GM23338 (cell line): ENCODE measurements at regions not wholly inside any gene's neighbourhood (a gene's known extent, or its start where the extent isn't known, plus 50 kb on each side); places are given as distances from the start of the nearest gene placed in this dataset.
"Not testable (repeated sequence)": the region's sequence is repeated elsewhere in the genome, so short reads cannot be mapped to it uniquely, and the experiment has no call there.

ENCODE experiments used
- ATAC-seq: fragments of 200-7000 bp; cut with Tn5 transposase; 3 replicates; pipeline ENCODE4 v1.9.1; 2020
- DNase-seq: peaks from one replicate; pipeline ENCODE4 v3.0.0-alpha.2; 2015; ENCODE audit warnings: low spot score
- H2AFZ ChIP-seq: fragments of 200-600 bp; sonication (generic); 2 replicates; pipeline ENCODE4 v1.8.0; 2016; ENCODE audit warnings: antibody characterized with exemption, mild to moderate bottlenecking, moderate library complexity
- H3F3A ChIP-seq: fragments of 200-600 bp; sonication (generic); replicated peaks from 2 replicates; pipeline ENCODE4 v1.8.0; 2017; ENCODE audit warnings: antibody characterized with exemption, mixed run types, low read depth
- H3K27ac ChIP-seq: fragments of 200-600 bp; sonication (generic); 2 replicates; pipeline ENCODE4 v1.6.1; 2016; ENCODE audit warnings: low read depth
- H3K27me3 ChIP-seq: fragments of 200-600 bp; sonication (generic); 2 replicates; pipeline ENCODE4 v1.8.0; 2016; ENCODE audit warnings: mild to moderate bottlenecking, mixed run types, moderate library complexity; ENCODE audit not compliant: insufficient read depth
- H3K36me3 ChIP-seq: fragments of 200-600 bp; sonication (generic); 2 replicates; pipeline ENCODE4 v1.8.0; 2016; ENCODE audit warnings: mild to moderate bottlenecking; ENCODE audit not compliant: insufficient read depth
- H3K4me1 ChIP-seq: fragments of 200-600 bp; sonication (generic); 2 replicates; pipeline ENCODE4 v1.8.0; 2016; ENCODE audit warnings: mild to moderate bottlenecking, moderate library complexity; ENCODE audit not compliant: insufficient read depth
- H3K4me2 ChIP-seq: fragments of 200-600 bp; sonication (generic); 2 replicates; pipeline ENCODE4 v1.7.1; 2017; ENCODE audit warnings: mixed run types
- H3K4me3 ChIP-seq: fragments of 200-600 bp; sonication (generic); 2 replicates; pipeline ENCODE4 v1.6.1; 2016; ENCODE audit warnings: mixed run types
- H3K79me2 ChIP-seq: fragments of 200-600 bp; sonication (generic); replicated peaks from 2 replicates; pipeline ENCODE4 v1.8.0; 2017; ENCODE audit warnings: mild to moderate bottlenecking; ENCODE audit not compliant: insufficient read depth
- H3K9me2 ChIP-seq: fragments of 200-600 bp; sonication (generic); 2 replicates; pipeline ENCODE4 v1.8.0; 2017; ENCODE audit not compliant: insufficient read depth
- H4K20me1 ChIP-seq: fragments of 200-600 bp; sonication (generic); replicated peaks from 2 replicates; pipeline ENCODE4 v1.8.0; 2017; ENCODE audit warnings: mild to moderate bottlenecking; ENCODE audit not compliant: insufficient read depth
- H3K27ac Mint-ChIP-seq: 2 replicates; pipeline ENCODE4 v1.8.0; 2020; ENCODE audit warnings: inconsistent platforms, mild to moderate bottlenecking, moderate library complexity, mixed read lengths
- H3K27me3 Mint-ChIP-seq: 3 replicates; pipeline ENCODE4 v1.8.0; 2022; ENCODE audit warnings: low read depth, mild to moderate bottlenecking, moderate library complexity, mixed read lengths, inconsistent platforms; ENCODE audit not compliant: insufficient read depth, poor library complexity
- H3K36me3 Mint-ChIP-seq: 3 replicates; pipeline ENCODE4 v1.8.0; 2021; ENCODE audit warnings: low read depth, mild to moderate bottlenecking, inconsistent platforms, moderate library complexity, mixed read lengths
- H3K4me1 Mint-ChIP-seq: 3 replicates; pipeline ENCODE4 v1.8.0; 2020; ENCODE audit warnings: mild to moderate bottlenecking, inconsistent platforms, mixed read lengths
- H3K4me3 Mint-ChIP-seq: 3 replicates; pipeline ENCODE4 v1.8.0; 2021; ENCODE audit warnings: moderate library complexity, mild to moderate bottlenecking, inconsistent platforms, mixed read lengths
- H3K9me3 Mint-ChIP-seq: 3 replicates; pipeline ENCODE4 v1.8.0; 2020; ENCODE audit warnings: moderate library complexity, mild to moderate bottlenecking, inconsistent platforms, mixed read lengths
- EZH2phosphoT487 ChIP-seq: fragments of 200-600 bp; sonication (generic); IDR thresholded peaks from one replicate; pipeline ENCODE4 v1.8.1; 2018; ENCODE audit warnings: antibody characterized with exemption; ENCODE audit not compliant: unreplicated experiment
- NANOG ChIP-seq: IDR thresholded peaks from 2 replicates; pipeline ENCODE4 v1.6.1; 2016; ENCODE audit warnings: antibody characterized with exemption, borderline replicate concordance
- STAT1 ChIP-seq: IDR thresholded peaks from one replicate; pipeline ENCODE4 v1.6.1; 2016; ENCODE audit warnings: antibody characterized with exemption; ENCODE audit not compliant: unreplicated experiment
- TF ChIP-seq, protein P1 (sequence below), 2 experiments: fragments of 200-600 bp in 1 of 2; sonication (generic) in 1 of 2; conservative IDR thresholded peaks; 2 replicates each; pipeline versions ENCODE4 v1.5.1 to v1.6.1; 2016 to 2017; ENCODE audit warnings: antibody characterized with exemption in 2 of 2, low read depth in 2 of 2, mild to moderate bottlenecking in 2 of 2, moderate library complexity in 1 of 2

DNA sequence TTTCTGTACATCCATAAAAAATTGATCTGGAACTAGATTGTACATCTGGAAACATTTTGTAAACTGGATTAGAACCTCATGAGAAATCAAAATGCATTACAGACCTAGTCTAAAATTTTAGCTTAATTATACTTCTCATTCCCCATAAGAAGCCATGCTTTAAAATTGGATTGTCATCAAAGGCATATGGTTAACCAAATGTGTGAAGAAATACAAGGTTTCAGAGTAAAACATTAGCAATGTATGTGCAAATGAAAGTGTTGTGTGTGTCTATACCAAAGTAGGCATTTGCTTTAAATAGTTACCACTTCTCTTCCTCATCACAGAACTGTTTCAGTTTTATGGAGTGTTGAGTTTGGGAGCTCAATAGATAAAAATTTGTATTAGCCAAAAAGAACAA is 968.7 kb downstream of the EPHA3 start:
- H3K27me3 ChIP-seq = no peaks in the 10 kb centered on the region
- no peak overlapping the region for H2AFZ ChIP-seq
- TF ChIP-seq, protein P1, sequence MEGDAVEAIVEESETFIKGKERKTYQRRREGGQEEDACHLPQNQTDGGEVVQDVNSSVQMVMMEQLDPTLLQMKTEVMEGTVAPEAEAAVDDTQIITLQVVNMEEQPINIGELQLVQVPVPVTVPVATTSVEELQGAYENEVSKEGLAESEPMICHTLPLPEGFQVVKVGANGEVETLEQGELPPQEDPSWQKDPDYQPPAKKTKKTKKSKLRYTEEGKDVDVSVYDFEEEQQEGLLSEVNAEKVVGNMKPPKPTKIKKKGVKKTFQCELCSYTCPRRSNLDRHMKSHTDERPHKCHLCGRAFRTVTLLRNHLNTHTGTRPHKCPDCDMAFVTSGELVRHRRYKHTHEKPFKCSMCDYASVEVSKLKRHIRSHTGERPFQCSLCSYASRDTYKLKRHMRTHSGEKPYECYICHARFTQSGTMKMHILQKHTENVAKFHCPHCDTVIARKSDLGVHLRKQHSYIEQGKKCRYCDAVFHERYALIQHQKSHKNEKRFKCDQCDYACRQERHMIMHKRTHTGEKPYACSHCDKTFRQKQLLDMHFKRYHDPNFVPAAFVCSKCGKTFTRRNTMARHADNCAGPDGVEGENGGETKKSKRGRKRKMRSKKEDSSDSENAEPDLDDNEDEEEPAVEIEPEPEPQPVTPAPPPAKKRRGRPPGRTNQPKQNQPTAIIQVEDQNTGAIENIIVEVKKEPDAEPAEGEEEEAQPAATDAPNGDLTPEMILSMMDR (conservative IDR thresholded peaks at IDR 0.05; ENCODE audit: low read depth in 2 of 2) = no peak
- TF ChIP-seq STAT1 = no peak
- H3F3A ChIP-seq = no peaks in the 10 kb centered on the region
- H3K36me3 ChIP-seq = no peaks in the 10 kb centered on the region; the same call in 1 of the 2 replicates
- H3K79me2 ChIP-seq = no peaks in the 10 kb centered on the region
- Mint-ChIP-seq H3K36me3 (peaks cover 22% of the 10 kb centered on the region), H3K27me3 (peaks cover 2% of the 10 kb centered on the region), H3K4me1 (peaks cover 13% of the 10 kb centered on the region; the same call in 2 of the 3 replicates), H3K4me3 (no peak overlapping the region), H3K27ac (no peak overlapping the region), H3K9me3 (peaks cover 22% of the 10 kb centered on the region)
- H3K27ac ChIP-seq = no peak overlapping the region
- DNase-seq (no peak), ATAC-seq (no peak)
- H3K4me2 ChIP-seq = no peak overlapping the region
- H3K9me2 ChIP-seq = no peaks in the 10 kb centered on the region; the same call in 1 of the 2 replicates
- no peaks in the 10 kb centered on the region for H4K20me1 ChIP-seq
- no peak overlapping the region for H3K4me3 ChIP-seq
- H3K4me1 ChIP-seq = peaks cover 9% of the 10 kb centered on the region

GRCh38 chr3:90080988-90081387 is 973.6 kb downstream of the EPHA3 start:
- H3K9me2 ChIP-seq = no peaks in the 10 kb centered on the region; the same call in 1 of the 2 replicates
- no peak overlapping the region for H3K4me3 ChIP-seq
- H3K27me3 Mint-ChIP-seq = peaks cover 3% of the 10 kb centered on the region
- no peaks in the 10 kb centered on the region for H3K9me3 Mint-ChIP-seq
- H3K36me3 Mint-ChIP-seq = no peaks in the 10 kb centered on the region
- H3K4me2 ChIP-seq = peak overlapping the region; percentile 61
- ATAC-seq = no peak; the same call in 2 of the 3 replicates
- DNase-seq = peak; percentile 60
- no peak overlapping the region for H3K27ac Mint-ChIP-seq
- H4K20me1 ChIP-seq = no peaks in the 10 kb centered on the region
- no peaks in the 10 kb centered on the region for H3F3A ChIP-seq
- H2AFZ ChIP-seq = no peak overlapping the region
- H3K79me2 ChIP-seq = no peaks in the 10 kb centered on the region
- no peaks in the 10 kb centered on the region for H3K36me3 ChIP-seq
- no peaks in the 10 kb centered on the region for H3K27me3 ChIP-seq
- no peak overlapping the region for H3K27ac ChIP-seq
- H3K4me1 ChIP-seq = peaks cover 34% of the 10 kb centered on the region
- no peak overlapping the region for H3K4me3 Mint-ChIP-seq
- H3K4me1 Mint-ChIP-seq = peaks cover 20% of the 10 kb centered on the region
- peak; percentile 46; the same call in 1 of the 2 replicates for TF ChIP-seq NANOG
- TF ChIP-seq STAT1 = no peak
- no peak for TF ChIP-seq EZH2phosphoT487

- Histone ChIP-seq H3K4me1 (peaks cover 32% of the 10 kb centered on the region), H3K4me2 (0 out of 2 replicates have a peak overlapping the region, but pooled peaks have one; percentile 35)
- not testable (repeated sequence) for H3K36me3 ChIP-seq, H3K4me3 ChIP-seq, H2AFZ ChIP-seq, H3K27me3 Mint-ChIP-seq, DNase-seq, H3K36me3 Mint-ChIP-seq, H3F3A ChIP-seq, ATAC-seq, H3K79me2 ChIP-seq, H3K9me3 Mint-ChIP-seq, H3K4me3 Mint-ChIP-seq, H3K27ac ChIP-seq, H3K9me2 ChIP-seq, H4K20me1 ChIP-seq, H3K27me3 ChIP-seq, H3K27ac Mint-ChIP-seq
- H3K4me1 Mint-ChIP-seq = peaks cover 18% of the 10 kb centered on the region
Observed at GRCh38 chr3:90086297-90086696, 978.9 kb downstream of the EPHA3 start.
